Osteocyte (in vitro differentiated cells): ENCODE measurements at regions not wholly inside any gene's neighbourhood (a gene's known extent, or its start where the extent isn't known, plus 50 kb on each side); places are given as distances from the start of the nearest gene placed in this dataset.

Experiments used
- DNase-seq: peaks from one replicate; pipeline ENCODE4 v3.0.0; 2021; ENCODE audit warnings: mixed read lengths; ENCODE audit not compliant: unreplicated experiment; ENCODE audit errors: extremely low spot score
- H3K27ac Mint-ChIP-seq: one replicate; pipeline ENCODE4 v1.8.0; 2021; ENCODE audit warnings: mild to moderate bottlenecking, mixed read lengths; ENCODE audit not compliant: unreplicated experiment
- H3K27me3 Mint-ChIP-seq: one replicate; pipeline ENCODE4 v1.8.0; 2021; ENCODE audit warnings: mixed read lengths; ENCODE audit not compliant: unreplicated experiment
- H3K36me3 Mint-ChIP-seq: one replicate; pipeline ENCODE4 v1.8.0; 2021; ENCODE audit warnings: mixed read lengths; ENCODE audit not compliant: unreplicated experiment
- H3K4me1 Mint-ChIP-seq: one replicate; pipeline ENCODE4 v1.8.0; 2021; ENCODE audit warnings: mixed read lengths; ENCODE audit not compliant: unreplicated experiment
- H3K4me3 Mint-ChIP-seq: one replicate; pipeline ENCODE4 v1.8.0; 2021; ENCODE audit warnings: mild to moderate bottlenecking, moderate library complexity, mixed read lengths; ENCODE audit not compliant: unreplicated experiment
- H3K9me3 Mint-ChIP-seq: one replicate; pipeline ENCODE4 v1.8.0; 2021; ENCODE audit warnings: mixed read lengths; ENCODE audit not compliant: unreplicated experiment
- TF ChIP-seq, protein P1 (sequence below): fragments of 200-600 bp; sonication (generic); IDR thresholded peaks from 2 replicates; pipeline ENCODE4 v1.5.0; 2021; ENCODE audit warnings: antibody characterized with exemption, mild to moderate bottlenecking, moderate library complexity

- DNase-seq = no peak
- no peaks in the 10 kb centered on the region for H3K36me3 Mint-ChIP-seq
Measured at GRCh38 chrX:11976663-11977062, 161.6 kb upstream of the FRMPD4 start.

DNA sequence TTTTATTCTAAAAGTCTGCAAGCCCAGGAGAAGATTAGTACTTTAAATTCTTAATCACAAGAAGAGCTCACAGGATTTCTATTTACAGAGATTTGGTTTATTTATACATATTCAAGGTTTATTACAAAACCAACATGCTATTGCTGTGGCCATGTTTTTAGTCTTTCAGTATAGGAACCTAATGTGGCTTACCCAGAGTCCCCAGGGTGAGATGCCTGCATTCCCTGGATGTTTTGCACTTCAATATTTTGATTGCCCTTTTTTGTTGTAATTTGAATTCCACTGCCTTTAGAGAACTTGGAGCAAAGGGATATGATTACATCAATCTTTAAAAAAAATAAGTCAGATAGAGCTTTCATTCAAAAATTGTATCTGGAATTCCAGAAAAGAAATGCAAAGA lies 146.0 kb upstream of the FRMPD4 start:
- Mint-ChIP-seq H3K27ac (no peak overlapping the region), H3K4me3 (no peak overlapping the region), H3K36me3 (no peaks in the 10 kb centered on the region), H3K27me3 (no peaks in the 10 kb centered on the region), H3K9me3 (peaks cover 18% of the 10 kb centered on the region), H3K4me1 (peaks cover 10% of the 10 kb centered on the region)
- TF ChIP-seq, protein P1, sequence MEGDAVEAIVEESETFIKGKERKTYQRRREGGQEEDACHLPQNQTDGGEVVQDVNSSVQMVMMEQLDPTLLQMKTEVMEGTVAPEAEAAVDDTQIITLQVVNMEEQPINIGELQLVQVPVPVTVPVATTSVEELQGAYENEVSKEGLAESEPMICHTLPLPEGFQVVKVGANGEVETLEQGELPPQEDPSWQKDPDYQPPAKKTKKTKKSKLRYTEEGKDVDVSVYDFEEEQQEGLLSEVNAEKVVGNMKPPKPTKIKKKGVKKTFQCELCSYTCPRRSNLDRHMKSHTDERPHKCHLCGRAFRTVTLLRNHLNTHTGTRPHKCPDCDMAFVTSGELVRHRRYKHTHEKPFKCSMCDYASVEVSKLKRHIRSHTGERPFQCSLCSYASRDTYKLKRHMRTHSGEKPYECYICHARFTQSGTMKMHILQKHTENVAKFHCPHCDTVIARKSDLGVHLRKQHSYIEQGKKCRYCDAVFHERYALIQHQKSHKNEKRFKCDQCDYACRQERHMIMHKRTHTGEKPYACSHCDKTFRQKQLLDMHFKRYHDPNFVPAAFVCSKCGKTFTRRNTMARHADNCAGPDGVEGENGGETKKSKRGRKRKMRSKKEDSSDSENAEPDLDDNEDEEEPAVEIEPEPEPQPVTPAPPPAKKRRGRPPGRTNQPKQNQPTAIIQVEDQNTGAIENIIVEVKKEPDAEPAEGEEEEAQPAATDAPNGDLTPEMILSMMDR = no peak
- DNase-seq = no peak

More at GRCh38 chrX:11976663-11977062, 161.6 kb upstream of the FRMPD4 start:
- no peak overlapping the region for H3K4me3 Mint-ChIP-seq
- TF ChIP-seq, protein P1 = no peak
- H3K27ac Mint-ChIP-seq = no peak overlapping the region
- H3K9me3 Mint-ChIP-seq = peaks cover 4% of the 10 kb centered on the region
- peaks cover 4% of the 10 kb centered on the region for H3K27me3 Mint-ChIP-seq
- H3K4me1 Mint-ChIP-seq = no peaks in the 10 kb centered on the region

GRCh38 chrX:11995146-11995545 lies 143.1 kb upstream of the FRMPD4 start:
- Mint-ChIP-seq H3K9me3 (peaks cover 5% of the 10 kb centered on the region), H3K27ac (no peak overlapping the region), H3K36me3 (no peaks in the 10 kb centered on the region), H3K4me3 (no peak overlapping the region), H3K27me3 (peaks cover 4% of the 10 kb centered on the region), H3K4me1 (peaks cover 10% of the 10 kb centered on the region)
- DNase-seq = no peak
- TF ChIP-seq, protein P1 = no peak

- TF ChIP-seq, protein P1 = no peak
- H3K4me1 Mint-ChIP-seq = peaks cover 10% of the 10 kb centered on the region
- H3K27me3 Mint-ChIP-seq = peaks cover 4% of the 10 kb centered on the region
- no peak for DNase-seq
- peaks cover 5% of the 10 kb centered on the region for H3K9me3 Mint-ChIP-seq
- no peak overlapping the region for H3K4me3 Mint-ChIP-seq
- no peaks in the 10 kb centered on the region for H3K36me3 Mint-ChIP-seq
- no peak overlapping the region for H3K27ac Mint-ChIP-seq
Measured at GRCh38 chrX:11996810-11997209, 141.5 kb upstream of the FRMPD4 start.

GRCh38 chrX:11998944-11999343 lies 139.3 kb upstream of the FRMPD4 start:
- DNase-seq = no peak
- Mint-ChIP-seq H3K36me3 (no peaks in the 10 kb centered on the region), H3K27ac (no peak overlapping the region), H3K4me3 (no peak overlapping the region), H3K9me3 (no peaks in the 10 kb centered on the region), H3K4me1 (no peaks in the 10 kb centered on the region), H3K27me3 (peaks cover 4% of the 10 kb centered on the region)
- TF ChIP-seq, protein P1 = no peak
